ENCODE measurements at regions not wholly inside any gene's neighbourhood (a gene's known extent, or its start where the extent isn't known, plus 50 kb on each side); places are given as distances from the start of the nearest gene placed in this dataset.

GRCh38 chr16:86862595-86863280, 284.4 kb downstream of the FOXL1 start:
- no peak for TF ChIP-seq EZH2 (IDR thresholded peaks at IDR 0.05; ENCODE audit: insufficient read depth, low read length)
- TF ChIP-seq CTCF (IDR thresholded peaks at IDR 0.05; ENCODE audit: insufficient read depth, low read depth, low read length): no peak

Measured in astrocyte (in vitro differentiated cells and primary cell).